ENCODE measurements at regions not wholly inside any gene's neighbourhood (a gene's known extent, or its start where the extent isn't known, plus 50 kb on each side); places are given as distances from the start of the nearest gene placed in this dataset.

- TF ChIP-seq E2F6 (IDR thresholded peaks at IDR 0.05) (no peak), NRF1 (IDR thresholded peaks at IDR 0.05; ENCODE audit: low read depth, low read length) (no peak), RBBP5 (IDR thresholded peaks at IDR 0.05; ENCODE audit: borderline replicate concordance, low read depth, low read length) (no peak), NANOG (IDR thresholded peaks at IDR 0.05; ENCODE audit: insufficient read depth, low read depth, low read length, poor library complexity, severe bottlenecking) (no peak), POLR2AphosphoS5 (IDR thresholded peaks at IDR 0.05; ENCODE audit: low read depth, low read length) (no peak), SUZ12 (IDR thresholded peaks at IDR 0.05; ENCODE audit: low read length) (no peak), TAF7 (optimal IDR thresholded peaks at IDR 0.05; ENCODE audit: borderline replicate concordance, low read depth, low read length) (no peak)
Measured at GRCh38 chr21:43317959-43318358, 109.0 kb downstream of the SIK1 start (continued).

Data from H1 (cell line).